ENCODE measurements at regions not wholly inside any gene's neighbourhood (a gene's known extent, or its start where the extent isn't known, plus 50 kb on each side); places are given as distances from the start of the nearest gene placed in this dataset.

- no peak for TF ChIP-seq POLR2A (IDR thresholded peaks at IDR 0.05)
- TF ChIP-seq, protein P1, sequence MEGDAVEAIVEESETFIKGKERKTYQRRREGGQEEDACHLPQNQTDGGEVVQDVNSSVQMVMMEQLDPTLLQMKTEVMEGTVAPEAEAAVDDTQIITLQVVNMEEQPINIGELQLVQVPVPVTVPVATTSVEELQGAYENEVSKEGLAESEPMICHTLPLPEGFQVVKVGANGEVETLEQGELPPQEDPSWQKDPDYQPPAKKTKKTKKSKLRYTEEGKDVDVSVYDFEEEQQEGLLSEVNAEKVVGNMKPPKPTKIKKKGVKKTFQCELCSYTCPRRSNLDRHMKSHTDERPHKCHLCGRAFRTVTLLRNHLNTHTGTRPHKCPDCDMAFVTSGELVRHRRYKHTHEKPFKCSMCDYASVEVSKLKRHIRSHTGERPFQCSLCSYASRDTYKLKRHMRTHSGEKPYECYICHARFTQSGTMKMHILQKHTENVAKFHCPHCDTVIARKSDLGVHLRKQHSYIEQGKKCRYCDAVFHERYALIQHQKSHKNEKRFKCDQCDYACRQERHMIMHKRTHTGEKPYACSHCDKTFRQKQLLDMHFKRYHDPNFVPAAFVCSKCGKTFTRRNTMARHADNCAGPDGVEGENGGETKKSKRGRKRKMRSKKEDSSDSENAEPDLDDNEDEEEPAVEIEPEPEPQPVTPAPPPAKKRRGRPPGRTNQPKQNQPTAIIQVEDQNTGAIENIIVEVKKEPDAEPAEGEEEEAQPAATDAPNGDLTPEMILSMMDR (IDR thresholded peaks at IDR 0.05) = no peak
Measured at GRCh38 chr3:13190378-13190765, 117.1 kb upstream of the IQSEC1 start.
